NCI-H524 treated with DMSO at 0.1 percent for 48 hours (cell line): ENCODE measurements at regions not wholly inside any gene's neighbourhood (a gene's known extent, or its start where the extent isn't known, plus 50 kb on each side); places are given as distances from the start of the nearest gene placed in this dataset.
"Not testable (repeated sequence)": the region's sequence is repeated elsewhere in the genome, so short reads cannot be mapped to it uniquely, and the experiment has no call there.

Experiments used
- DNase-seq: peaks from one replicate; lab custom pipeline; 2025; lab: John Stamatoyannopoulos, UW

GRCh38 chr14:65153101-65153500 is 50.8 kb upstream of the MAX start:
- peak; percentile 84 for DNase-seq

- DNase-seq, result no peak
These were observed 54.5 kb upstream of the MAX start for GRCh38 chr14:65156568-65157366.

- DNase-seq, result no peak
These were observed 57.2 kb upstream of the MAX start for GRCh38 chr14:65159281-65160062.

- no peak for DNase-seq
These were observed 57.8 kb upstream of the MAX start for GRCh38 chr14:65160091-65160490.

GRCh38 chr14:65162031-65162430 is 59.7 kb upstream of the MAX start:
- no peak for DNase-seq

GRCh38 chr14:65164068-65164824 is 61.9 kb upstream of the MAX start:
- DNase-seq, result peak; percentile 51

GRCh38 chr14:65164825-65165135 is 62.5 kb upstream of the MAX start:
- peak; percentile 15 for DNase-seq

- no peak for DNase-seq
These were observed 64.8 kb upstream of the MAX start for GRCh38 chr14:65167072-65167645.

GRCh38 chr14:65168840-65169239 is 66.5 kb upstream of the MAX start:
- no peak for DNase-seq

- DNase-seq, result no peak
These were observed 67.0 kb upstream of the MAX start for GRCh38 chr14:65169351-65169750.

GRCh38 chr14:65170318-65170717 is 68.0 kb upstream of the MAX start:
- DNase-seq, result no peak

- DNase-seq, result no peak
These were observed 68.6 kb upstream of the MAX start for GRCh38 chr14:65170768-65171507.

- DNase-seq, result no peak
These were observed 71.8 kb upstream of the MAX start for GRCh38 chr14:65173973-65174693.

GRCh38 chr14:65174783-65175182 is 72.5 kb upstream of the MAX start:
- DNase-seq, result no peak

GRCh38 chr14:65177551-65177950 is 75.2 kb upstream of the MAX start:
- no peak for DNase-seq

GRCh38 chr14:65179231-65179630 is 76.9 kb upstream of the MAX start:
- DNase-seq, result not testable (repeated sequence)

GRCh38 chr14:65179918-65180724 is 77.8 kb upstream of the MAX start:
- no peak for DNase-seq

- no peak for DNase-seq
These were observed 78.4 kb upstream of the MAX start for GRCh38 chr14:65180725-65181025.

GRCh38 chr14:65184032-65184764 is 81.9 kb upstream of the MAX start:
- DNase-seq, result no peak

GRCh38 chr14:65185829-65186228 is 83.5 kb upstream of the MAX start:
- DNase-seq, result no peak
